B cell (primary cell): ENCODE measurements at regions not wholly inside any gene's neighbourhood (a gene's known extent, or its start where the extent isn't known, plus 50 kb on each side); places are given as distances from the start of the nearest gene placed in this dataset.

Experiments used
- ATAC-seq: fragments of 200-7000 bp; cut with Tn5 transposase; one replicate; pipeline ENCODE4 v1.10.0; 2021; ENCODE audit warnings: low read depth, mild to moderate bottlenecking, moderate number of reproducible peaks, moderate library complexity
- CTCF ChIA-PET: fragments of 350-600 bp; sonication (Branson Sonifier 250); formaldehyde crosslinking; loops from one replicate; lab custom pipeline; 2021; ENCODE audit warnings: antibody characterized with exemption, inconsistent platforms; lab: Charles Lee
- POLR2A ChIA-PET: fragments of 350-600 bp; sonication (Branson Sonifier 250); formaldehyde crosslinking; loops from one replicate; lab custom pipeline; 2021; ENCODE audit warnings: antibody characterized with exemption; lab: Charles Lee
- DNase-seq: peaks from one replicate; pipeline ENCODE4 v3.0.0; 2013
- H2AFZ ChIP-seq: 2 replicates; pipeline ENCODE4 v1.6.1; 2012; ENCODE audit warnings: mild to moderate bottlenecking, low read depth, low read length; ENCODE audit not compliant: insufficient read depth, poor library complexity, severe bottlenecking
- H3K27ac ChIP-seq, 2 donors: 1 replicate in 1 of 2; 2 replicates in 1 of 2; pipeline ENCODE4 v1.5.1; 2012 to 2013; ENCODE audit warnings: low read length in 2 of 2, mild to moderate bottlenecking in 2 of 2, moderate library complexity in 1 of 2
- H3K27me3 ChIP-seq, 4 experiments: fragments of 200-600 bp in 1 of 4; sonication (generic) in 1 of 4; replicated peaks in 1 of 4; 1 replicate in 2 of 4; 2 replicates in 2 of 4; pipeline versions ENCODE4 v1.6.1 to v1.7.0; 2013 to 2016; ENCODE audit warnings: low read length in 3 of 4, mild to moderate bottlenecking in 2 of 4, mixed read lengths in 1 of 4, moderate library complexity in 1 of 4; ENCODE audit not compliant: insufficient read depth in 4 of 4, control insufficient read depth in 3 of 4; ENCODE audit errors: control extremely low read depth in 1 of 4
- H3K36me3 ChIP-seq, 2 experiments: replicated peaks in 1 of 2; 1 replicate in 1 of 2; 2 replicates in 1 of 2; pipeline versions ENCODE4 v1.6.1 to v1.7.1; 2013; ENCODE audit warnings: low read length in 1 of 2; ENCODE audit not compliant: insufficient read depth in 2 of 2, control insufficient read depth in 1 of 2; ENCODE audit errors: control extremely low read depth in 1 of 2, extremely low read depth in 1 of 2
- H3K4me1 ChIP-seq, 2 donors: fragments of 200-600 bp in 1 of 2; sonication (generic) in 1 of 2; 1 replicate in 1 of 2; 2 replicates in 1 of 2; pipeline versions ENCODE4 v1.5.1 to v1.6.1; 2013 to 2017; ENCODE audit warnings: low read length in 2 of 2; ENCODE audit not compliant: control insufficient read depth in 2 of 2, insufficient read depth in 2 of 2
- H3K4me2 ChIP-seq: replicated peaks from 2 replicates; pipeline ENCODE3; 2012; ENCODE audit warnings: mild to moderate bottlenecking, low read depth, low read length; ENCODE audit not compliant: poor library complexity, severe bottlenecking
- H3K4me3 ChIP-seq, 5 experiments: fragments of 200-600 bp in 1 of 5; sonication (generic) in 1 of 5; 1 replicate in 3 of 5; 2 replicates in 2 of 5; pipeline versions ENCODE4 v1.5.1 to v1.7.0; 2011 to 2016; ENCODE audit warnings: low read length in 4 of 5, mild to moderate bottlenecking in 4 of 5, low read depth in 2 of 5, control low read depth in 1 of 5, moderate library complexity in 1 of 5; ENCODE audit not compliant: insufficient read depth in 1 of 5; ENCODE audit errors: control extremely low read depth in 1 of 5, extremely low read depth in 1 of 5
- H3K79me2 ChIP-seq: fragments of 200-600 bp; sonication (generic); one replicate; pipeline ENCODE4 v1.6.0; 2016; ENCODE audit warnings: low read length; ENCODE audit not compliant: control insufficient read depth, insufficient read depth
- H3K9ac ChIP-seq: fragments of 200-600 bp; sonication (generic); 2 replicates; pipeline ENCODE4 v1.6.1; 2017; ENCODE audit warnings: mild to moderate bottlenecking, low read length, moderate library complexity
- H3K9me3 ChIP-seq, 3 donors: one replicate each; pipeline versions ENCODE4 v1.6.1 to v1.7.1; 2013; ENCODE audit warnings: low read length in 2 of 3; ENCODE audit not compliant: control insufficient read depth in 2 of 3, insufficient read depth in 1 of 3; ENCODE audit errors: control extremely low read depth in 1 of 3
- H4K20me1 ChIP-seq: 2 replicates; pipeline ENCODE4 v1.6.0; 2012; ENCODE audit warnings: mild to moderate bottlenecking, low read length; ENCODE audit not compliant: insufficient read depth, control insufficient read depth, poor library complexity, severe bottlenecking
- H3K27ac Mint-ChIP-seq: one replicate; pipeline ENCODE4 v1.8.0; 2021; ENCODE audit warnings: mixed read lengths
- H3K27me3 Mint-ChIP-seq: one replicate; pipeline ENCODE4 v1.8.0; 2021; ENCODE audit warnings: mixed read lengths
- H3K4me1 Mint-ChIP-seq: one replicate; pipeline ENCODE4 v1.8.0; 2021; ENCODE audit warnings: mixed read lengths
- H3K4me3 Mint-ChIP-seq: one replicate; pipeline ENCODE4 v1.8.0; 2021; ENCODE audit warnings: mixed read lengths
- H3K9me3 Mint-ChIP-seq: one replicate; pipeline ENCODE4 v1.8.0; 2022; ENCODE audit warnings: mixed read lengths; ENCODE audit not compliant: insufficient read depth
- CTCF ChIP-seq: fragments of 200-600 bp; IDR thresholded peaks from one replicate; pipeline ENCODE4 v1.8.0; 2022; ENCODE audit warnings: antibody characterized with exemption, mild to moderate bottlenecking
- EZH2 ChIP-seq: IDR thresholded peaks from 2 replicates; pipeline ENCODE4 v1.6.1; 2012; ENCODE audit warnings: borderline replicate concordance, low read depth, mild to moderate bottlenecking, moderate library complexity, low read length; ENCODE audit not compliant: insufficient read depth, poor library complexity, severe bottlenecking
- WGBS: methylation state at CpG from one replicate; pipeline ENCODE4 v1.1.5; 2013; ENCODE audit warnings: missing lambda C conversion rate; ENCODE audit not compliant: insufficient coverage; 5-methylcytosine and 5-hydroxymethylcytosine counted together
- intact Hi-C: fragments of 100-400 bp; cut with micrococcal nuclease; formaldehyde crosslinking; loops from one replicate; pipeline ENCODE4 v1.10.0; 2022

DNA sequence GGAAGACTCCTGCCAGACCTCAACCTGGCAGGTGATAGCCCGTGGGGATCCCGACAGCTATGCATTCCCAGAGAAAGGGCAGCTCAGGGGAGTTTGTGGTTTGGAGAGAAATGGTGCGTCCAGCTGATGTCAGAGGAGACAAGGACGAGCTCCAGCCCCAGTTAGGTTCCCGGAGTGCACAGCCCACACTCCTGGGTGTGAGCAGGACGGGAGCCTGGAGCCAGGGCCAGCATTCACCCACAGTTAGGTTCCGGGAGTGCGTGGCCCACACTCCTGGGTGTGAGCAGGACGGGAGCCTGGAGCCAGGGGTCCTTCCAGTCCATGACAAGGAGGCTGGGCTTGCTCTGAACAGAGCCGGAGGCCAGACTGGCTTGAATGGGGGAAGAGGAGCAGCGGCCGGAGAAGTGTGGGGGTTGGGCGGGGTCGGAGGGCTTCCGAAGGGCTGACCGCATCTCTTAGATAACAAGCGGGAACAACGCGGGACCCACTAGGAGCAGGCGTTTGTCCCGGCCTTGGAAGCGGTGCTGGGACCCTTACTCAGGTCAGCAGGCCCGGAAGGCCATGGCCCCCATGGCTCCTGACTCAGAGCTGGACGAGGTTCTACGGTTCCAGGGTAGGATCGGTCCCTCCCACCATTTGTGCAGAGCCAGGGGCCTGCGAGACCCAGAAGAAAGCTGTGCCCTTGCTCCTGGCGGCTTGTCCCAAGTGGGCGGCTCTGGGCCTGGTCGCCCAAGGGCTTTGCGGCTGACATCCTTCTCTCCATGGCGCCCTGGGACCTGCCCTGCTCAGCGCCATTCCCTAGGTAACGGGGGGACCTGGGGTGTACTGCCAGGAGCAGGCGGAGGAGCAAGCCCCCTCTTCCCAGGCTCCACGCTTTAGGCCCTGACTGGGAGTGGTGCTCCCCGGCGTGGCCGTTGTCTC lies 185.6 kb downstream of the RTP5 start:
- H3K4me1 ChIP-seq = no peaks in the 10 kb centered on the region
- WGBS = 92% methylated on average over 36 of the region's 39 CpGs
- H3K9me3 Mint-ChIP-seq = peaks cover 3% of the 10 kb centered on the region
- peaks cover 0 to 11% (median 0%) of the 10 kb centered on the region in 4 experiments for H3K27me3 ChIP-seq
- DNase-seq (no peak), ATAC-seq (no peak)
- H3K27me3 Mint-ChIP-seq = peaks cover 28% of the 10 kb centered on the region
- no peak overlapping the region for H3K27ac Mint-ChIP-seq
- POLR2A ChIA-PET = no interaction called here
- no peak overlapping the region for H3K4me3 Mint-ChIP-seq
- no peak overlapping the region for H3K4me2 ChIP-seq
- CTCF ChIA-PET = no interaction called here
- H3K36me3 ChIP-seq = no peaks in the 10 kb centered on the region
- H2AFZ ChIP-seq = no peak overlapping the region
- H3K4me3 ChIP-seq = no peak overlapping the region
- intact Hi-C loops = no loop called here
- H4K20me1 ChIP-seq = no peaks in the 10 kb centered on the region
- H3K4me1 Mint-ChIP-seq = no peaks in the 10 kb centered on the region
- no peaks in the 10 kb centered on the region for H3K79me2 ChIP-seq
- H3K9me3 ChIP-seq = peaks cover 0 to 2% (median 1%) of the 10 kb centered on the region in 3 donors
- TF ChIP-seq CTCF = no peak
- TF ChIP-seq EZH2 = no peak
- H3K27ac ChIP-seq = no peak overlapping the region
- H3K9ac ChIP-seq = no peak overlapping the region

- ChIA-PET CTCF (no interaction called here), POLR2A (no interaction called here)
- Histone ChIP-seq H4K20me1 (no peaks in the 10 kb centered on the region), H3K4me2 (no peak overlapping the region), H3K79me2 (no peaks in the 10 kb centered on the region), H3K27me3 (peaks cover 0 to 11% (median 0%) of the 10 kb centered on the region in 4 experiments), H2AFZ (no peak overlapping the region), H3K4me1 (no peaks in the 10 kb centered on the region), H3K27ac (no peak overlapping the region), H3K9me3 (peaks cover 0 to 8% (median 2%) of the 10 kb centered on the region in 3 donors), H3K36me3 (no peaks in the 10 kb centered on the region), H3K9ac (no peak overlapping the region), H3K4me3 (no peak overlapping the region)
- DNase-seq = no peak
- Mint-ChIP-seq H3K4me1 (no peaks in the 10 kb centered on the region), H3K27ac (no peak overlapping the region), H3K9me3 (peaks cover 6% of the 10 kb centered on the region), H3K27me3 (peaks cover 28% of the 10 kb centered on the region), H3K4me3 (no peak overlapping the region)
- ATAC-seq = no peak
- TF ChIP-seq CTCF (no peak), EZH2 (no peak)
- intact Hi-C loops = no loop called here
- WGBS = 86% methylated on average over 5 of the region's 10 CpGs
Measured at GRCh38 chr2:242056026-242056425, 186.5 kb downstream of the RTP5 start.
